NCI-H128 (cell line): ENCODE measurements at regions not wholly inside any gene's neighbourhood (a gene's known extent, or its start where the extent isn't known, plus 50 kb on each side); places are given as distances from the start of the nearest gene placed in this dataset.
"Not testable (repeated sequence)": the region's sequence is repeated elsewhere in the genome, so short reads cannot be mapped to it uniquely, and the experiment has no call there.

Experiments
- DNase-seq: peaks from one replicate; lab custom pipeline; 2025; ENCODE audit not compliant: unreplicated experiment; lab: John Stamatoyannopoulos, UW

DNA sequence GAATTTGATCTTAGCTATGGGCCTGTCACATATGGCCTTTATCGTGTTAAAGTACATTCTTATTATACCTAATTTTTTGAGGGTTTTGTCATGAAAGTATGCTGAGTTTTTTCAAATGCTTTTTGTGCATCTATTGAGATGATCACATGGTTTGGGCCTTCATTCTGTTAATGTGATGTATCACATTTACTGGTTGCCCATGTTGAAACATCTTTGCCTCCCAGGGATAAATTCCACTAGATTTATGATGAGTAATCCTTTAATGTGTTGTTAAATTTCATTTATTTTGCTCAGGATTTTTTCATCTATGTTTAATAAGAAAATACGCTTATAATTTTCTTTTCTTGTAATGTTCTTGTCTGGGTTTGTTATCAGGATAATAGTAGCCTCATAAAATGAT lies 442.0 kb downstream of the MDFIC start:
- no peak for DNase-seq

DNA sequence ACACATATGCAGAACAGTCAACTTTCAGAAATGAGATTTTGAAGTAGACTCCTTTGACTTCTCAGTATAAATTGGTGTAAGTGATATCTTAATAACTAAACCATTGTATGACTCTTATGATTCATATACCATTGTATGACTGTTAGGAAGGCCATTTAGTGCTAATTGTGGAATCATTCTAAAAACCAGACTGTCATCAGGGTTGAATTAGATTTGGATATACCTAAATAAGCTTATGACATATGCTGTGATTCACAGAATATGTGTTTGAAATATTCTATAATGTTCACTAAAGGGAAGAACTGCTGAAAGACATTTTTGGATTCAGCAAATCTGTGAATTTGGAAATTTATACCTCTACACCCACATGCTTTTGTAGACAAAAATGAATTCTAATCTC lies 438.1 kb downstream of the MDFIC start:
- no peak for DNase-seq

DNA sequence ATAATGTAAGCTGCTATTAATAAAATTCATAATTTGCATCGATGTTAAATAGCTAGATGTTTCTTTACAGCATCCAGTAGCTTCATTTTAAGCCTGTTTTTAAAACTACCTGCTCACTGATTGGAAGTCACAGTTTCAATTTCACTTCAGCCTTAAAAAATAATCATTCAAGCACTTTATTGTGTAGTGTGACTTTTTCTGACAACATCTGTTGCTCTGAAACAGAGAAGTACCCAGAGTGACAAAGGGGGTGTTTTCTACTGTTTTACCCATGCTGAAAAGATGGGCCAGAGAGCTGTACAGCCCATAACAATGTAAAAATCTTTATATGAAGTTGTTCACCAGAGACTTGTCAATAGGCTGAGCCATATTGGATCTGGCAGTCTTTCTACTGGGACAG lies 437.2 kb downstream of the MDFIC start:
- DNase-seq, result no peak

- DNase-seq, result no peak
Measured at GRCh38 chr7:115357703-115357999, 435.8 kb downstream of the MDFIC start.

GRCh38 chr7:115356999-115357702 lies 435.3 kb downstream of the MDFIC start:
- no peak for DNase-seq

- no peak for DNase-seq
Measured at GRCh38 chr7:115356139-115356746, 434.3 kb downstream of the MDFIC start.

DNA sequence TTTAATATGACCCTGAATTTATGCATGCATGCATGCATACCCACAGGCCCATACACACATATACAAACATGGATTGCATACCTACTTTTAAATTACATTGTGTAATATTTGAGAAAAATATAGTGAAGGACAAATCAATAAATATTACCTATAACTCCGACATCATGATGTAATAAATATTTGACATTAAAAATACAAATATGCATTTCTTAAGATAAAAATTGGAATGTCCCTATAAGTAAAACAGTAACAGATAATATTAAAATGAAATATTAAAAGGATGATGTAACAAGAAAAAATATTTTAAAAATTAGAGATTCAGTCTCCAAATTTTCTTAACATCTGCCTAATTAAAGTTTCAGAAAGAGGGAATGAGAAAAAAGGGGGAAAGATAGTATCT lies 433.0 kb downstream of the MDFIC start:
- no peak for DNase-seq

DNA sequence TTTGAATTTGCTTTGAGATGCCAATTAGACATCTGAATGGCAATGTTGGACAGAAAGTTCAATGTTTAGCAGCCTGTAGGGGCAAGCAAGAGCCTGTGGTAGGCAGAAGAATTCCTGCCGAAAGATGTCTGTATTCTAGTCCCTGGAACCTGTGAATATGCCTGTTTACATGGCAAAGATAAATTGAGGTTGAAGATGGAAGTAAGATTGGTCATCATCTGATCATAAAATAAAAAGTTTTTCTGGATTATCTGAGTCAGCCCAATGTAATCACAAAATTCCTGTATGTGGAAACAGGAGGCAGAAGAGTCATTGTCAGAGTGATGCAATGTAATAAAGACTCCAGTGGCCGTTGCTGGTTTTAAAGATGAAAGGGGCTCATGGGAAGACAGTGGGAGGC lies 430.5 kb downstream of the MDFIC start:
- DNase-seq, result no peak

DNA sequence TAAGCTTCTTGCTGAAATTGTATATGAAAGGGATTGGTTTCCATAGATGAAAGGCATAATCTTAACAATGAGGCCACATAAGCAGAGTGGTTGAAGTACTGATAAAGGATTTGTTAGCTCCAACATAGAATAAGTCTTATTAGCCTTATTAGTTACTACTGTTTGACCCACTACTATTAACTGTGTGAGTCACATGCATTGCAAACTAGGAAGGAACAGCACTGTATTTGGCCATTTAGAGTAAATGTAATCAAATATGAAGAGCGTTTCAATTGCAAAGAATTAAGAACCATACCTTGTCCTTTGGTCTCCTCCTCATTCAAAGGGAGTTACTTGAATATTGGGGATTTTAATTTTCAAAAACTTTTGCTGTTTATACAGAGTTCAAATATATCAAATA lies 428.9 kb downstream of the MDFIC start:
- DNase-seq, result no peak

DNA sequence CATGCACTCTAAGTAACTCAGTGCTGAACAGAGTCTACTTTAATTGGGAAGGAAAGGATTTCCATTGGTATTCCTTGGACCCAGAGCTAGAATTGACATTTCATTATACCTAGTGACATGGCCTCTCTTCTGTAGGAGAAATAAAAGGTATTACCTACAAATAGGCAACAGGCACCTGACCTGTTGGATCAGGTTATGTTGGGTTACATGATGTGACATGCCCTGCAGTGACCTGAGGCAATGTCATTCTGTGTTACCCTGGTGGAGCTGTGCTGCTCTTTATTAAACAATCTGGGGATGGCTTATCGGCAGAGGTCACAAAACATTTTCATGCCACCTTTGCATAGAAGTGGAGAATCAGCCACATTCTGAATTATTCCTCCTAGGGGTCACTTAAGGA lies 427.7 kb downstream of the MDFIC start:
- DNase-seq, result no peak

GRCh38 chr7:115346685-115347084 lies 424.8 kb downstream of the MDFIC start:
- DNase-seq, result no peak

GRCh38 chr7:115340828-115341227 lies 418.9 kb downstream of the MDFIC start:
- DNase-seq, result no peak

- DNase-seq, result no peak
Measured at GRCh38 chr7:115338016-115338415, 416.1 kb downstream of the MDFIC start.

GRCh38 chr7:115332691-115333090 lies 410.8 kb downstream of the MDFIC start:
- no peak for DNase-seq

GRCh38 chr7:115329006-115329405 lies 407.1 kb downstream of the MDFIC start:
- no peak for DNase-seq

DNA sequence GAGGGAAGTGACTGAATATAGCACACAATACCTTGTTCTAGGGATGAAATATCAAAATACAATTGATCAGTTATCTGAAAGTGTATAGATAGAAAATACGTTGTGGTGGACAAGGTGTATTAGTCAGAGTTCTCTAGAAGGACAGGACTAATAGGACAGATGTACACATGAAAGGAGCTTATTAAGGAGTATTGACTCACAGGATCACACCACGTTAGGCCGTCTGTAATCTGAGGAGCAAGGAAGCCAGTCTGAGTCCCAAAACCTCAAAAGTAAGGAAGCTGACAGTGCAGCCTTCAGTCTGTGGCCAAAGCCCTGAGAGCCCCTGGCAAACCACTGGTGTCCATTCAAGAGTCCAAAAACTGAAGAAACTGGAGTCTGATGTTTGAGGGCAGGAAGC lies 406.1 kb downstream of the MDFIC start:
- no peak for DNase-seq

DNA sequence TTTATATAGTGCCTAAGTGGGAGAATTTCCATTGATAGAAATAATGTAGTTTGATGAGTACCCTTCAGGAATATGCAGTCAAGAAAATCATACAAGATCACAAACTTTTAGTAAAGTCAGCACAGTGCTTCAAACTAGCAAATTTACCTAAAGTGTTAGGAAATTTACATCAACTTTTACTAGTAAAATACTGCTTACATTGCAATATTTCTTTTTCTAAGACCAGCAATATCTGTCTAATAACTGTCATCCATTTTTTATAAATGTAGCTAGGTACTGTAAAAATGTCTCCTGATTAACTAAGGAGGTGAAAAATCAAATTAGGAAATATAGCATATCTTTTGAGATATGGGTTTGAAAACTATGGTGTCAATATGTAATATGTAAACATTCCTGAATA lies 405.4 kb downstream of the MDFIC start:
- DNase-seq, result no peak

- DNase-seq, result no peak
Measured at GRCh38 chr7:115319541-115319940, 397.6 kb downstream of the MDFIC start.

- not testable (repeated sequence) for DNase-seq
Measured at GRCh38 chr7:115310316-115310715, 388.4 kb downstream of the MDFIC start.

DNA sequence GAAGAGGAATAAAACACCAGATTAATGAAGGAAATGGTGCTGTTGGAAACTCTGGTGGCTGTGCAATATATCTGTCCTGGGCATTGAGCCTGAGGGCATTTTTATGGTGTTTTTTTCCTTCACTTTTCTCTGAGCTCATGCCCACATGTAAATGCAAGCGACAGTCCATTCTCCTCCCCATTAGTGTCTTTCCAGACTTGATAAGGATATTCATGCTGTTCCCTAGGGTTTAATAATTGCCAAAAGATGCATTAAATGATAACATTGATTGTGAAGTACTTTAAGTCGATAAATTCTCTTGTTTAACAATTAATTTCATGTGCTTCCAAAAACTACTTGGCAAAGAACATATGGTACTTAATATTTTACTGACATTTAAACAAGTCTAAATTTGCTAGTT lies 384.7 kb downstream of the MDFIC start:
- DNase-seq, result no peak

- DNase-seq, result no peak
Measured at GRCh38 chr7:115300231-115300870, 378.5 kb downstream of the MDFIC start.

DNA sequence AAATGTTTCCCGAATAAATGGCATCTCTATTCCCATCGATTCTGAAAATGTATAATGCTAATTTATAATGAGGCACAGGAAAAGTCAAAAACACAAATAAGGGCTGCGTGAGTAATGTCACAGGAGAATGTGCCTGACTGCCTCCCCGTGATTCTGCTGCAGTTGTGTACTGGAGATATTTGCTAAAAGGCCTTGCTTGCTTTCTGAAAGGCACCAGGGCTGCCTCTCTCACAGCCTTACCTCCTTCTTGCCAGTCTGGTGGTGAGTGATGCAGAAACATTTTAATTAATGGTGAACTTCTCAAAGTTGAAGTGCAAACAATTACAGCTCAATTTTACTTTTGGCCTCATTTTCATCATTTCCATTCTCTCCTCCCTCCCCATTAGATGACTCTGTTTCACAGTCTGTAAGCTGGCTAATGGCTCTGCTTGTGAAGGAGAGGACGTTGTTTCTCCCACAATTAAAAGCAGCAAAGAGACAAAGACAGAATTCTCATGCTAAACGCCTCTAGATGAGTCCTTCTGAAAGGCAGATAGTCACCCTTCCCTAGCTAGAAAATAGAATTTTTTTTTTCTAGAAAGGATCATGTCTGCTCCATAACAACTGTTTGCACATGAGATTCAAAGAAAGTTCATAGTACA lies 377.6 kb downstream of the MDFIC start:
- DNase-seq, result no peak
